IPS DF 6.9 (cell line): ENCODE measurements at regions not wholly inside any gene's neighbourhood (a gene's known extent, or its start where the extent isn't known, plus 50 kb on each side); places are given as distances from the start of the nearest gene placed in this dataset.

Experiments
- DNase-seq: peaks from one replicate; pipeline ENCODE4 v3.0.0-alpha.2; 2013; ENCODE audit warnings: low read depth, low spot score
- H3K27ac ChIP-seq: one replicate; pipeline ENCODE4 v1.5.1; 2013; ENCODE audit warnings: low read length, control low read depth
- H3K27me3 ChIP-seq: 2 replicates; pipeline ENCODE4 v1.6.1; 2013; ENCODE audit warnings: mild to moderate bottlenecking, low read length; ENCODE audit not compliant: control insufficient read depth, insufficient read depth
- H3K36me3 ChIP-seq: 2 replicates; pipeline ENCODE4 v1.6.1; 2013; ENCODE audit warnings: low read length; ENCODE audit not compliant: control insufficient read depth, insufficient read depth
- H3K4me1 ChIP-seq: 2 replicates; pipeline ENCODE4 v1.6.1; 2013; ENCODE audit warnings: low read length; ENCODE audit not compliant: control insufficient read depth, insufficient read depth
- H3K4me3 ChIP-seq: 2 replicates; pipeline ENCODE4 v1.5.1; 2013; ENCODE audit warnings: mild to moderate bottlenecking, low read length
- H3K9me3 ChIP-seq: 2 replicates; pipeline ENCODE4 v1.6.1; 2013; ENCODE audit warnings: low read length, inconsistent platforms; ENCODE audit not compliant: control insufficient read depth, insufficient read depth
- WGBS: extraction: QIAGEN DNeasy Blood & Tissue Kit; methylation state at CpG from one replicate; pipeline ENCODE4 v1.1.7; 2013; ENCODE audit warnings: mixed read lengths, missing lambda C conversion rate; ENCODE audit not compliant: insufficient read length, insufficient coverage; 5-methylcytosine and 5-hydroxymethylcytosine counted together

DNA sequence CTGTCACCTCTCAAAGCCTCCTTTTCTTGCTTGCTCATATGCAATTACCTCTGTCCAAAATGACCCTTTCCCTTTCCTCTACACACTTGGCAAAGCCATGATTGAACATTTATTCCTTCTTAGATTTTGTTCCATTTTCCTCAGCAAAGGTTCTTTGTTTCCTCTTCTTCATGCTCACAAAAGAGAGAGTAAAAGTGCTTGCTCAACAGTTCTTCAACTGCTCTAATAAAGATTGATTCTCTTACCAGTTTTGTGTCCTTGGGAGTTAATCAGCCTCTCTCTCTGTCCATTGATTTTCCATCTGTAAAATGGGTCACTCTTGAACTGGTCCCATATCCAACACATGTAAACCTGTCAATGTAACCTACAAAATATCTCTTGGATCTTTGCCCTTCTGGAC is 186.4 kb downstream of the WNT5A start:
- Histone ChIP-seq H3K9me3 (no peaks in the 10 kb centered on the region), H3K4me1 (no peaks in the 10 kb centered on the region), H3K36me3 (no peaks in the 10 kb centered on the region), H3K4me3 (no peak overlapping the region), H3K27ac (no peak overlapping the region), H3K27me3 (no peaks in the 10 kb centered on the region)
- no peak for DNase-seq

DNA sequence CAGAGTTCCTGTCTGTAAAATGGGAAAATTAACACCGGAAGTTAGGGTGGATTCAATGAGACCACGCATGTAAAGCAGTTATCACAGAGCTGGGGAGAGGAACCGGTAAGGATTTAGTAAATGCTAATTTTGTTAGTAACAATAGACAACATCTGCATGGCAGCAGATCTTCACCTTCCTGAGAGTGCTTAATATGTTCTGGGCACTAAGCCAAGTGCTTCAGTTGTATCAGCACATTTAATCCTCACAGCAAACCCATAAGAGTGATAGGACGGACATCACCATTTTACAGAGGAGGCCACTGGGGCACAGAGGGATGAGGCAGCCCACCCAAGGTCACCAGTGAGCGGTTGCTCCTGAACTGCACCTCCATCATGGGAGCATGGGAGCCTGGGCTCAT is 189.4 kb downstream of the WNT5A start:
- no peaks in the 10 kb centered on the region for H3K9me3 ChIP-seq
- H3K4me1 ChIP-seq: 0 out of 2 replicates have a peak, but pooled peaks cover 1% of the 10 kb centered on the region
- H3K27ac ChIP-seq: no peak overlapping the region
- WGBS: no CpG with 5 or more reads among the region's 5 CpGs
- H3K4me3 ChIP-seq: no peak overlapping the region
- no peaks in the 10 kb centered on the region for H3K36me3 ChIP-seq
- H3K27me3 ChIP-seq: no peaks in the 10 kb centered on the region
- DNase-seq: no peak

- no peak for DNase-seq
- no peak overlapping the region for H3K4me3 ChIP-seq
- H3K36me3 ChIP-seq: no peaks in the 10 kb centered on the region
- H3K9me3 ChIP-seq: no peaks in the 10 kb centered on the region
- no peaks in the 10 kb centered on the region for H3K27me3 ChIP-seq
- H3K4me1 ChIP-seq: peaks cover 5% of the 10 kb centered on the region; the same call in 1 of the 2 replicates
- no CpG with 5 or more reads among the region's 2 CpGs for WGBS
- H3K27ac ChIP-seq: no peak overlapping the region
Observed at GRCh38 chr3:55297245-55297644, 189.9 kb downstream of the WNT5A start.

- Histone ChIP-seq H3K4me3 (no peak overlapping the region), H3K9me3 (no peaks in the 10 kb centered on the region), H3K27ac (no peak overlapping the region), H3K36me3 (no peaks in the 10 kb centered on the region), H3K4me1 (peaks cover 5% of the 10 kb centered on the region; the same call in 1 of the 2 replicates), H3K27me3 (no peaks in the 10 kb centered on the region)
- no CpG with 5 or more reads among the region's 1 CpG for WGBS
- no peak for DNase-seq
Observed at GRCh38 chr3:55296791-55297190, 190.3 kb downstream of the WNT5A start.

DNA sequence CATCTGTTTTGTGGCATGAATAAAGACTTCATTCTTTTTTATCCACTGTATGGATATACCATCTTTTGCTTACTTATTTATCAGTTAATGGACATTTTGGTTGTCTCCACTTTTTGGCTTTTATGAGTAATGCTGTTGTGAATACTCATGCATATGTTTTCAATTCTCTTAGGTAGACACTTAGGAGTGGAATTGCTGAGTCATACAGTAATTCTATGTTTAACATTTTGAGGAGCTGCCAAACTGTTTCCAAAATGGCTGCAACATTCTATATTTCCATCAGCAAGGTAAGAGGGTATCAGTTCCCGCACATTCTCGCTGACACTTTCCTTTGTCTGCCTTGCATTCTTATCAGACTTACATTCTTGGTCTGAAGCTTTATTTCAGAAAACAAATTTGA is 191.1 kb downstream of the WNT5A start:
- Histone ChIP-seq H3K36me3 (no peaks in the 10 kb centered on the region), H3K27me3 (no peaks in the 10 kb centered on the region), H3K27ac (no peak overlapping the region), H3K9me3 (no peaks in the 10 kb centered on the region), H3K4me3 (no peak overlapping the region), H3K4me1 (peaks cover 5% of the 10 kb centered on the region; the same call in 1 of the 2 replicates)
- no peak for DNase-seq
- no CpG with 5 or more reads among the region's 2 CpGs for WGBS

GRCh38 chr3:55294557-55294956 is 192.5 kb downstream of the WNT5A start:
- Histone ChIP-seq H3K27me3 (no peaks in the 10 kb centered on the region), H3K9me3 (no peaks in the 10 kb centered on the region), H3K4me3 (no peak overlapping the region), H3K4me1 (peaks cover 5% of the 10 kb centered on the region; the same call in 1 of the 2 replicates), H3K27ac (no peak overlapping the region), H3K36me3 (no peaks in the 10 kb centered on the region)
- WGBS: no CpG with 5 or more reads among the region's 2 CpGs
- no peak for DNase-seq

- H3K9me3 ChIP-seq: no peaks in the 10 kb centered on the region
- no peaks in the 10 kb centered on the region; the same call in 1 of the 2 replicates for H3K27me3 ChIP-seq
- H3K4me1 ChIP-seq: peaks cover 7% of the 10 kb centered on the region
- DNase-seq: no peak
- H3K27ac ChIP-seq: no peak overlapping the region
- no peak overlapping the region for H3K4me3 ChIP-seq
- no CpG with 5 or more reads among the region's 9 CpGs for WGBS
- no peaks in the 10 kb centered on the region for H3K36me3 ChIP-seq
Observed at GRCh38 chr3:55292360-55292759, 194.7 kb downstream of the WNT5A start.

DNA sequence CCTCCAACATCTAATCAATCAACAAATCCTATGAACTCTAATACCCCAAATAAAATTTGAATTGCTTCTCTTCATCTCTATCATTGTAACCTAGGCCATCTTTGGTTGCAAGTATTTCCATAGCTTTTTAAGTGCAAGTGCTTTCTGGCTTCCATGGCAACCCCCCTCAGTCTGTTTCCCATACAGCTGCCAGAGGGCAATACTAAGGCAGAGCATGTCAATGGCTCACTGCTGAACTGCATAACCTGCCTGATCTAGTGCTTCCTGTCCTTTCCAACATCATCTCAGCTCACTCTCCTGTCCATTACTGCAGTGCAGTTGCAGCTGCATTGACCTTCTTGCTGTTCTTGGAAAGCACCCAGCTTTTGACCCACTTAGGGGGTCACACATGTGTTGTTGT is 198.4 kb downstream of the WNT5A start:
- H3K27me3 ChIP-seq: no peaks in the 10 kb centered on the region; the same call in 1 of the 2 replicates
- no peaks in the 10 kb centered on the region for H3K36me3 ChIP-seq
- H3K9me3 ChIP-seq: no peaks in the 10 kb centered on the region
- H3K27ac ChIP-seq: no peak overlapping the region
- no peak overlapping the region for H3K4me3 ChIP-seq
- H3K4me1 ChIP-seq: peaks cover 7% of the 10 kb centered on the region
- DNase-seq: no peak

DNA sequence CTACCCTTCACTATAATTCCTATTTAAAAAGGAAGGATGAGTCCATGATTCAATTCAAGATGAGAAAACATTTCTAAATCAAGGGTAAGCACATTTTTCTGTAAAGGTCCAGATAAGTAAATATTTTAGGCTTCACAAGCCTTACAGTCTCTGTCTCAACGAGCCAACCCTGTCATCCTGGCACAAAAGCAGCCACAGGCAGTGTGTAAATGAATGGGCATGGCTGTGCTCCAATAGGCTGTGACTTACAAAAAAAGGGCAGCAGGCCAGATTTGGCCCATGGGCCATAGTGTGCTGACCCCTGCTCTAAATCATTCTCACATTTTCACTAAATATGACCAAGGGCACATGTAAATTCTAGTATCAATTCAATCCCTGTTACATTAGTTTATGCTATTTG is 200.4 kb downstream of the WNT5A start:
- DNase-seq: no peak
- no peaks in the 10 kb centered on the region for H3K36me3 ChIP-seq
- WGBS: no CpG with 5 or more reads among the region's 1 CpG
- H3K27ac ChIP-seq: no peak overlapping the region
- H3K9me3 ChIP-seq: no peaks in the 10 kb centered on the region
- peaks cover 2% of the 10 kb centered on the region for H3K4me1 ChIP-seq
- H3K27me3 ChIP-seq: no peaks in the 10 kb centered on the region; the same call in 1 of the 2 replicates
- H3K4me3 ChIP-seq: no peak overlapping the region

DNA sequence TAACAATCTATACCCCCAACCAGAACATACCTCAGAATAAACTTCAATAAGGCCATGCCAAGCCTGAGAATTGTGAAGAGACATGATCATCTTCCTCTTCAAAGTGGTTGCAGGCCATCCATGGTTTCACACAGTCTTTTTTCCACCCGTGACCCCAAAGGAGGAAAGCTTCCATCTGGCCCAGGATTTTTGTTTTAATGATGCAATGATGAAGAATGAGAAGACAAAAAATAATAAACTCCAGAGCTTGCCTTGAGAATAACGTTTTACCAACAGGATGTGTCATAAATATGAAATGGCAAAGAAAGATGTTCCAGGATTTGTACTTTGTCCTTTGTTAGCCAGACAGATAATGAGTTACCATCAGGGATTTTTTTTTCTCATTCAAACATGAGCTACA is 201.9 kb downstream of the WNT5A start:
- WGBS: no CpG with 5 or more reads among the region's 2 CpGs
- DNase-seq: no peak
- Histone ChIP-seq H3K4me3 (no peak overlapping the region), H3K4me1 (peaks cover 2% of the 10 kb centered on the region), H3K36me3 (no peaks in the 10 kb centered on the region), H3K9me3 (no peaks in the 10 kb centered on the region), H3K27ac (no peak overlapping the region), H3K27me3 (no peaks in the 10 kb centered on the region; the same call in 1 of the 2 replicates)

DNA sequence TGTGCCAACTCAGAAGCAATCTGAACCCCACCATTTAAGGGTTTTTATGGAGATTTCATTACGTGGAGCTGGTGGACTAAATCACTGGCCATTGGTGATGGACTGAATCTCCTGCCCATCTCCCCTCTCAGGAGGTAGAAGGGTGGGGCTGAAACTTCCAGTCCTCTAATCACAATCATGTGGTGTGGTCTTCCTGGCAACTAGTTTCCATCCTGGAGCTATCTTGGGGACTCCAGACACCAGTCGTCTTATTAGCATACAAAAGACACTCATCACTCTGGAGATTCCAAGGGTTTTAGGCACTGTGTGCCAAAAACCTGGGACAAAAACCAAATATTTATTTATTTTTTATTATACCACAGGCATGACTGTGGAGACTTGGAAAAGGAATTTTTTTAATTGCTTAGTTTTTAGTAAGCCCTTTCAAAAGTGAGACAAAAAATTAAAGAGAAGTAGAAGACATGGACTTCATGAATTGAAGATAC is 203.6 kb downstream of the WNT5A start:
- DNase-seq: no peak
- no peaks in the 10 kb centered on the region; the same call in 1 of the 2 replicates for H3K4me1 ChIP-seq
- no CpG with 5 or more reads among the region's 2 CpGs for WGBS
- no peak overlapping the region for H3K4me3 ChIP-seq
- H3K27ac ChIP-seq: no peak overlapping the region
- H3K36me3 ChIP-seq: no peaks in the 10 kb centered on the region
- no peaks in the 10 kb centered on the region for H3K9me3 ChIP-seq
- H3K27me3 ChIP-seq: no peaks in the 10 kb centered on the region; the same call in 1 of the 2 replicates
